ENCODE measurements at regions not wholly inside any gene's neighbourhood (a gene's known extent, or its start where the extent isn't known, plus 50 kb on each side); places are given as distances from the start of the nearest gene placed in this dataset.
"Not testable (repeated sequence)": the region's sequence is repeated elsewhere in the genome, so short reads cannot be mapped to it uniquely, and the experiment has no call there.

GRCh38 chr1:66424530-66424929, 109.4 kb upstream of the SGIP1 start:
- H3K27ac Mint-ChIP-seq (ENCODE audit: unreplicated experiment); H3K27me3 Mint-ChIP-seq (ENCODE audit: unreplicated experiment); DNase-seq (ENCODE audit: low spot score); H3K36me3 Mint-ChIP-seq (ENCODE audit: low read depth, unreplicated experiment); H3K4me3 Mint-ChIP-seq (ENCODE audit: unreplicated experiment); H3K4me1 Mint-ChIP-seq (ENCODE audit: unreplicated experiment): not testable (repeated sequence)
- peaks cover 10% of the 10 kb centered on the region for H3K9me3 Mint-ChIP-seq (ENCODE audit: unreplicated experiment)

- Mint-ChIP-seq H3K9me3 (ENCODE audit: unreplicated experiment) (peaks cover 15% of the 10 kb centered on the region), H3K27me3 (ENCODE audit: unreplicated experiment) (peaks cover 2% of the 10 kb centered on the region), H3K4me1 (ENCODE audit: unreplicated experiment) (no peaks in the 10 kb centered on the region), H3K4me3 (ENCODE audit: unreplicated experiment) (no peak overlapping the region), H3K36me3 (ENCODE audit: low read depth, unreplicated experiment) (no peaks in the 10 kb centered on the region), H3K27ac (ENCODE audit: unreplicated experiment) (no peak overlapping the region)
- no peak for DNase-seq (ENCODE audit: low spot score)
- TF ChIP-seq CTCF (IDR thresholded peaks at IDR 0.05; ENCODE audit: unreplicated experiment), result no peak
Measured at GRCh38 chr1:66426239-66426853, 107.6 kb upstream of the SGIP1 start.

- Mint-ChIP-seq H3K9me3 (ENCODE audit: unreplicated experiment) (peaks cover 15% of the 10 kb centered on the region), H3K4me3 (ENCODE audit: unreplicated experiment) (peak overlapping the region; percentile 27)
- not testable (repeated sequence) for H3K4me1 Mint-ChIP-seq (ENCODE audit: unreplicated experiment); H3K27ac Mint-ChIP-seq (ENCODE audit: unreplicated experiment); DNase-seq (ENCODE audit: low spot score); H3K36me3 Mint-ChIP-seq (ENCODE audit: low read depth, unreplicated experiment); H3K27me3 Mint-ChIP-seq (ENCODE audit: unreplicated experiment)
Measured at GRCh38 chr1:66430815-66431214, 103.1 kb upstream of the SGIP1 start.

- no peak for DNase-seq (ENCODE audit: low spot score)
- H3K27me3 Mint-ChIP-seq (ENCODE audit: unreplicated experiment), result peaks cover 3% of the 10 kb centered on the region
- no peak overlapping the region for H3K27ac Mint-ChIP-seq (ENCODE audit: unreplicated experiment)
- H3K36me3 Mint-ChIP-seq (ENCODE audit: low read depth, unreplicated experiment), result no peaks in the 10 kb centered on the region
- peaks cover 10% of the 10 kb centered on the region for H3K9me3 Mint-ChIP-seq (ENCODE audit: unreplicated experiment)
- no peak overlapping the region for H3K4me3 Mint-ChIP-seq (ENCODE audit: unreplicated experiment)
- peaks cover 7% of the 10 kb centered on the region for H3K4me1 Mint-ChIP-seq (ENCODE audit: unreplicated experiment)
- TF ChIP-seq CTCF (IDR thresholded peaks at IDR 0.05; ENCODE audit: unreplicated experiment), result no peak
Measured at GRCh38 chr1:66431999-66432398, 102.0 kb upstream of the SGIP1 start.

GRCh38 chr1:66433611-66434010, 100.3 kb upstream of the SGIP1 start:
- peaks cover 2% of the 10 kb centered on the region for H3K27me3 Mint-ChIP-seq (ENCODE audit: unreplicated experiment)

More at GRCh38 chr1:66433611-66434010, 100.3 kb upstream of the SGIP1 start:
- Mint-ChIP-seq H3K36me3 (ENCODE audit: low read depth, unreplicated experiment) (no peaks in the 10 kb centered on the region), H3K27ac (ENCODE audit: unreplicated experiment) (no peak overlapping the region), H3K4me3 (ENCODE audit: unreplicated experiment) (no peak overlapping the region), H3K4me1 (ENCODE audit: unreplicated experiment) (peaks cover 12% of the 10 kb centered on the region), H3K9me3 (ENCODE audit: unreplicated experiment) (peaks cover 10% of the 10 kb centered on the region)
- no peak for DNase-seq (ENCODE audit: low spot score)
- TF ChIP-seq CTCF (IDR thresholded peaks at IDR 0.05; ENCODE audit: unreplicated experiment), result no peak
